ENCODE measurements at regions not wholly inside any gene's neighbourhood (a gene's known extent, or its start where the extent isn't known, plus 50 kb on each side); places are given as distances from the start of the nearest gene placed in this dataset.

DNA sequence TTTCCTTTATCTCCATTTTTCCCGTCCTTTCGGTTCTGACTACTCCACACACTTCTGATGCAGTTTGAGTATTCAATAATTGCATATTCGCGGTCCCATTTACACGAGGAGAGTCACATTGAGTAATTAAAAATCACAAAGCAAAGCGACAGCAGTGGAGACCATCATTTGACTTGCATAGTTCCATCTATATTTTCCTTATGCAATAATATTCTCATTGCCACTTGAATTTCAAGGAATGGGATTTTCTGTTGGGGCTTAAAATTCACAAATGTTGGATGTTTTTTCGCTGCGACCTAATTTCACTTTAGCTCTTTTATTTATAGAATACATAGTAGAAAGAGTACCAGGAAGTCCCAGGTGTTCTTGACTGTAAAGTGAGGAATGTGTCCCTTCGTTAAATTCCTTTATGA lies 186.8 kb downstream of the ZEB2 start:
- TF ChIP-seq, protein P1, sequence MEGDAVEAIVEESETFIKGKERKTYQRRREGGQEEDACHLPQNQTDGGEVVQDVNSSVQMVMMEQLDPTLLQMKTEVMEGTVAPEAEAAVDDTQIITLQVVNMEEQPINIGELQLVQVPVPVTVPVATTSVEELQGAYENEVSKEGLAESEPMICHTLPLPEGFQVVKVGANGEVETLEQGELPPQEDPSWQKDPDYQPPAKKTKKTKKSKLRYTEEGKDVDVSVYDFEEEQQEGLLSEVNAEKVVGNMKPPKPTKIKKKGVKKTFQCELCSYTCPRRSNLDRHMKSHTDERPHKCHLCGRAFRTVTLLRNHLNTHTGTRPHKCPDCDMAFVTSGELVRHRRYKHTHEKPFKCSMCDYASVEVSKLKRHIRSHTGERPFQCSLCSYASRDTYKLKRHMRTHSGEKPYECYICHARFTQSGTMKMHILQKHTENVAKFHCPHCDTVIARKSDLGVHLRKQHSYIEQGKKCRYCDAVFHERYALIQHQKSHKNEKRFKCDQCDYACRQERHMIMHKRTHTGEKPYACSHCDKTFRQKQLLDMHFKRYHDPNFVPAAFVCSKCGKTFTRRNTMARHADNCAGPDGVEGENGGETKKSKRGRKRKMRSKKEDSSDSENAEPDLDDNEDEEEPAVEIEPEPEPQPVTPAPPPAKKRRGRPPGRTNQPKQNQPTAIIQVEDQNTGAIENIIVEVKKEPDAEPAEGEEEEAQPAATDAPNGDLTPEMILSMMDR (IDR thresholded peaks at IDR 0.05; ENCODE audit: low read length, missing control alignments), result no peak
- H3K4me3 ChIP-seq (replicated peaks; ENCODE audit: low read depth, low read length), result peak overlapping the region; percentile 66

DNA sequence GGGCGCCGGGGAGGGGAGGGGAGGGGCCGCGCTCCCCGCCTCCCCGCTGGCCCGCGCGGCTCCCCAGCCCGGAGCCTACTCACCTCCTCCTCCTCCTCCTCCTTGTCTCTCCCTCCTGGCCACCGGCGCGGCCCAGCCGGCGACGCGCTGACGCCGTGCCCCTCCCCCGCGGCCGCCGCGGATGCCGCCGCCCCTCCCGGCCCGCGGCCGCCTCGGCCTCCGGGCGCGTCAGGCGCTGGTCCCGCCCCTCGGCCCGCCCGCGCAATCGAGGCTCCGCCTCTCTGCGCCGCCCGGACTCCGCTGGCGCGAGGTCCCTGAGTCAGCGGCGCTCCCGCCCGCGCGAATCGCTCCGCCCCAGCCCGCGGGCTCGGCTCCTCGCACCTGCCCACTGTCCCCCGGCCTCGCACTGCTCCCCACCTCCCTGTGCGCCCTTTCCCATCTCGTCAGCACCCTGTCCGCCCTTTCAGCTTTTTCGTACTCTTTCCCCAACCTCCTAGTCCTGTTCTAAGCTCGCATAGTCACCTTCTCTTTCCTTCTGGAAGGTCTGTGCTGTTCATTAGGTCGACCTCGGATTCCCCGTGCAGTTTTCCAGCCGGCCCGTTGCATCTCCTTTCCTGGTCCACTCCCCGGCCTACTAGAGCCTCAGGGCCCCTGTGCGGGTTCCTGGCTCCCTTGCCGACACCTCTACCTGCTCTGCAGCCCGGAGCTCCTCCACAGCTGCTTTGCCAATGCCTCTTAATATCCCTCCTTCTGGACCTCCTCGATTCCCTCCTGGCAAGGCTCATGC lies 187.4 kb downstream of the ZEB2 start:
- peak overlapping the region; percentile 80 for H3K4me3 ChIP-seq (replicated peaks; ENCODE audit: low read depth, low read length)
- TF ChIP-seq, protein P1 (IDR thresholded peaks at IDR 0.05; ENCODE audit: low read length, missing control alignments), result no peak
- DNase-seq (ENCODE audit: low read depth), result peak; percentile 87

More for the DNA sequence above, 186.8 kb downstream of the ZEB2 start:
- DNase-seq (ENCODE audit: low read depth), result no peak

DNA sequence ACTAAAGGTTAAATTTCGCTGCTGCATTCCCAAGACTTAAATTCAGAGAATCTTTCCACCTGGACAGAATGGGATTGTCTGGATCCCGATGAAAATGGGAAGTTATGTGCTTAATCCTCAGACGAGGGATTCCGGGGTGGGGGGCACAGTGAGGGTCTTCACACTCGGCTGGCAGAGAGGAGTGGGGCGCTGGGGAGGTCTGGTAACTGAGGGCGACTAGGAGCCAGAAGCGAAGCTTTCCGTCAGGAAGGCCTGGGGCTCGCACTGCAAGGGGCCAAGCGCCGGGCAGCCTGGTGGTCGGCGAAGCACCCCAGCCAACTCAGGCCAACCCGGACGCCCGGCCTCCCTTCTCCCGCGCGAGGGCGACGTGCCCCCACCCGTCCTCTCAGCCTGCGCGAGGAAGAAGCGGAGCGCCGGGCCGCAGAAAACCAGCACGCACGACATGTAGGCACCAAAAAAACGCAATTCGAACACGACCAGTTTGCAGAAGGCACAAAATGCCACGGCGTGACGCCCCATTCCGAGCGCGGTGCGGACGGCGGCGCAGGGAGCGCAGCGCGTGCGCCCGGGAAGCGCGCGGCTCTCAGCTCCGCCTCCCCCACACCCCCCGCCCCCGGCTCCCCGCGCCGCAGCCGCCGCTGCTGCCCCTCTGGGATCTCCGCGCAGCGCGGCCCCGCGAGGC lies 188.1 kb downstream of the ZEB2 start:
- H3K4me3 ChIP-seq (replicated peaks; ENCODE audit: low read depth, low read length), result peak overlapping the region; percentile 80
- TF ChIP-seq, protein P1 (IDR thresholded peaks at IDR 0.05; ENCODE audit: low read length, missing control alignments), result peak; percentile 11
- DNase-seq (ENCODE audit: low read depth), result no peak

DNA sequence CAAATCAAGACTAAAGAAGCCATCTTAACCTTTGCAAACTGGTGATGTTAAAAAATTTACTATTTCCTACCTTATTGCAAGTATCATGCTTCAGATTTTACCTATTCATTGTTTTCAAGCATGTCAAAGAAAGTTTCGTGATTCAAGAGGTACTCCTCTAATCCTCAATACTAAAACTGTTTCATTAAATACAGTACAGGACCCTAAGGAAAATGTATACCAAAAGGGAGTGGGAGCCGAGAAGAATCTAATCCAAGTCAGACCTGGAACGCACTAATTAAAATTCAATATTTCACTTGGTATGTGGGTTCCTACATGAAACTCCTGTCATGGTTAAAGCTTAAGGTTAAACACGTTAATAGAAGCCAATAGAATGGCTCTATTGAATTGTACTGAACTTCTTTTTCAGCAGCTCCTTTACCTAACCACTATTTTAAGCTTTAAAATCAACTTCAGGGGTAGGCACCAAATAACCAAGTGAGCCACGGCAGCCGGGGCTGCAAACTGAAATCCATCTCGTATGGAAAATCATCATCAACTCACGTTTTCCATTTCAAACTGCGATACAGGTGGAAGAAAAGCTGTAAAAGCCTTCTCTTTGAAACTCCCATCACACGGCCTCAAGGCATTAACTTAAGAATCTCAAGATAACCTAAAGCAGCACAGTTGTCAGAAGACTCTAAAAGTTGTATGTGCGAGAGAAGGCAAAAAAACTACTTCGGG lies 188.8 kb downstream of the ZEB2 start:
- peak; percentile 23 for DNase-seq (ENCODE audit: low read depth)
- TF ChIP-seq, protein P1 (IDR thresholded peaks at IDR 0.05; ENCODE audit: low read length, missing control alignments), result no peak
- H3K4me3 ChIP-seq (replicated peaks; ENCODE audit: low read depth, low read length), result peak overlapping the region; percentile 80

DNA sequence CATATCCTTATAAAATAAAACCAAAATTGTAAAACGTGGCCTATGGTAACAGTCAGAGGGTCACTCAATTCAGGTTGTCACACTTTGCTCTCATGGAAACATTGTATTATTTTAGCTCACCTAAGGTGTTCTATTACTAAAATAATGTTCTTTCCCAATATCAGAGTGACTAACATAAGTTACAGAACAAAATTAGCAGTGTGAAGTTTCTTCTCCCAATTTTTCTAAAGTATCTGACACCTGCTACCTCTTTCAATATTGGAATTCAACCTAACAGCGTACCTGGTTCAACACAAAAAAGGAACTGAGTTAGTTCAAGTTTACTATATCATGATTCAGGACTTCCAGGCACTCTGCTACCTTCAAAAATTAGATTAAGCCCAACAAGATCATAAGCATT lies 190.4 kb downstream of the ZEB2 start:
- DNase-seq (ENCODE audit: low read depth), result no peak
- H3K4me3 ChIP-seq (replicated peaks; ENCODE audit: low read depth, low read length), result no peak overlapping the region
- TF ChIP-seq, protein P1 (IDR thresholded peaks at IDR 0.05; ENCODE audit: low read length, missing control alignments), result no peak

DNA sequence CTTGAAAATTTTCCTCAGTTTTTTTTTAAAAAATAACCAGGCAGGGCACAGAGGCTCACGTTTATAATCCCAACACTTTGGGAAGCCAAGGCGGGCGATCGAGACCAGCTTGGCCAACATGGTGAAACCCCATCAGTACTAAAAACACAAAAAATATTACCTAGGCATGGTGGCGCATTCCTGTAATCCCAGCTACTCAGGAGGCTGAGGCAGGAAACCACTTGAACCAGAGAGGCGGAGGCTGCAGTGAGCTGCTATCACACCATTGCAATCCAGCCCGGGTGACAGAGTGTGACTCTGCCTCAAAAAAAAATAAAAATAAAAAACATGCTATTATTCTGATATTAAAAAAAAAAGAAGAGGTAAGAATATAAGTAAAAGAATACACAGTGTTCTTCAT lies 191.0 kb downstream of the ZEB2 start:
- DNase-seq (ENCODE audit: low read depth), result no peak
- TF ChIP-seq, protein P1 (IDR thresholded peaks at IDR 0.05; ENCODE audit: low read length, missing control alignments), result no peak
- no peak overlapping the region for H3K4me3 ChIP-seq (replicated peaks; ENCODE audit: low read depth, low read length)

All from fibroblast of pulmonary artery (primary cell).